Pulmonary artery endothelial cell (primary cell): ENCODE measurements at regions not wholly inside any gene's neighbourhood (a gene's known extent, or its start where the extent isn't known, plus 50 kb on each side); places are given as distances from the start of the nearest gene placed in this dataset.

Source experiments
- DNase-seq: peaks from one replicate; pipeline ENCODE4 v3.0.0-alpha.2; 2011; ENCODE audit warnings: low read depth, low spot score

DNA sequence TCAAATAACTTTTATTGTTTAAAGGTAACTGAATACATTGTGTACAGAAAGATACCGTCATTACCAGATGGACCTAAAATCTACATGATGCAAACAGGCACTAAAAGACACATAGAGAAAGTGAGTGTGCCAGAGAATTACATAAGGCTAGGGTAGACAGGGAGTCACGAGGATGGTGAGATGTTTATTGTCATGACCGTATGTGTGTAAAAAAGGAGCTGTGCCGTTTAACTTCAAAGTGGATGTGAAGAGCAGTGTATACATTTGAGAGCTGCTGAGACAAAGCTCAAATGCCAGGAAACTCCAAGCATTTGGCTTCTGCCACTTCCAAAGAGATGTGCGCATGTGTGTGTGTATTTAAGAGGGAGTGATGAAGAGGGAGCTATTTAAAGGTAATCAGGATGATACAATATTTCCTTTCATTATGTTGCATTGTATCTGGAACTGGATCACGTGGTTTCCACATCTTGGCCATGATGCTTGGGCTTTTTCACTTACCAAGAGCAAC lies 51.4 kb upstream of the IGF1R start:
- no peak for DNase-seq

DNA sequence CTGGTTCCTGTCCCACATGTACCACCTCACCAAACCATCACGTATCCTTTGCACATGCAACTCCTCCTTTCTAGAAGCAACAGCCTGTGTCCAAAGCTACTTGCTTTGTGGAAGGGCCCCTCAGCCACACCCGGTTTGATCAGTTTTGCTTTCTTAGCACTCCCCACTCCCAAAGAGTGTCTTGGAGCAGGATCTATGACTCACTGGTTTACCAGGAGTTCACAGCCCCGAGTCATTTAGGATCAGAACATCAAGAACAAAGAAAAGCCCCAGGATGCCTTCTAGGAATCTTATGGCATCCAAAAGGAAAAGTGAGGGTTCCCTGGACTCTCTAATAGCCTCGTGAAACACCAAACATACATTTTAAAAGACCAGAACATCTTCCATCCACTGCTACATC lies 50.7 kb upstream of the IGF1R start:
- no peak for DNase-seq
